HL-60/S4 (cell line): ENCODE measurements at regions not wholly inside any gene's neighbourhood (a gene's known extent, or its start where the extent isn't known, plus 50 kb on each side); places are given as distances from the start of the nearest gene placed in this dataset.

Source experiments
- in situ Hi-C: fragments of 300-500 bp; cut with MboI; formaldehyde crosslinking; loops from 2 replicates; pipeline ENCODE4 v1.14.3; 2022; ENCODE audit warnings: low sequenced_read_pairs

DNA sequence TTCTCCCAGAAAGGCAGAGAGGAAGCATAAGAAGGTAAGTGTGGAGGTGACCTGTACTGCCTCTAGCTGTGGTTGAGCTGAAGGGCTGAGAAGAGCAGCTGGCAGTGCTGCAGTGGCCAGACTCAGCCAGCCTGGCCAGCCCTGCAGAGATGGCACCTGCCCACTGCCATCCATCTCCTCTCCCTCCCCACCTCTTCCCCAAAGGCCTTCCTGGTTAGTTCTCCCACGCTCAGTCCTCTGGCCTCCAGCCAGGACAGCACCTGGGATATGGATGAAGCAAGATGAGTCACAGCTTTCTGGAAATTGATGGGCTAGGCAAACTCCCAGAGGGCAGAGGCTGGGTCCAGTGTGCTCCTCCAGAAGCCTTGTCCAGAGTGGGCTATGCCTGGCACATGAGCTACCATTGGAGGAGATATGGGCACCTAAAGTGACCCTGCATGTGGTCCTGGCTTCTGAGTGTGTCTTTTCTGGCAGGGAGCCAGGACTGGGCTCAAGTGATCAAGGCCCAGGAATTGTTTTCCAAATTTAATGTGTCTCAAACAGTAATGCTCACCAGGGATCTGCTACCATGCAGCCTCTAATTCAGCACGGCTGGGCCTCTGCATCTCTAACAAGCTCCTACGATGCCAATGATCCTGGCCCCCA, 81.0 kb upstream of the CACUL1 start:
- in situ Hi-C loops = no loop called here

DNA sequence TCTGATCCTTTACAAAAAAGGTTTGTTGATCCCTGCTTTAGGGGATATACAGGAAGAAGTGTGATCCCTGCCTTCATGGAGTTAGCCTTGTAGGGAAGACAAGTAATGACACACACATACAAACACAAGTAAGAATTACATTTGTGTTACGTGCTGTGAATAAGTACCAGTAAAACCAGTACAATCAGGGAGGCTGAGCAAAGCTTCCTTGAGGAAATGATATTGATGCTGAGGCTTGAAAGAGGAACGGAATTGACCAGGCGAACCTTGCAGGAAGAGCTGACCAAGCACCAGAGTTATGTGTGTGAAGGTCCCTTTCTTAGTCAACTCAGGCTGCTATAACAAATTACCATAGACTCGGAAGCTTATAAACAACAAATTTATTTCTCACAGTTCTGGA, 83.6 kb upstream of the CACUL1 start:
- in situ Hi-C loops = no loop called here

DNA sequence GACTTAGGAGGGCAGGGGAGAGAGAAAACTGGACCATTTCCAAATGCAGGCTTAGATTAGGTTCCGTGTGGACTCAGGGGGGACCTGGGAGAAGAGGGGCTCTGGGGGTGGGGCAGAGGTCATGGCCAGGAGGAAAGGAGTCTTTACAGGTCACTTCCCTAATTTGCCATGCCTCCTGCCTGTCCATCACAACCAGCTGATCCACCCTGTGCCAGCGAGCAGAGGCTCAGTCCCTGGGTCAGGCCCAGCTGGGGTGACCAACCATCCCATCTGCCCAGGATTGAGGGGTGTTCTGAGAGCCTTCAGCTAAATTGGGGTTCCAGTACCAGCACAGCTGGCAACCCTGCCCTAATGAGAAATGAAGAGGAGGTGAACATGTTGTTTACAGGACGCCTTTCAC, 84.6 kb upstream of the CACUL1 start:
- in situ Hi-C loops = no loop called here

DNA sequence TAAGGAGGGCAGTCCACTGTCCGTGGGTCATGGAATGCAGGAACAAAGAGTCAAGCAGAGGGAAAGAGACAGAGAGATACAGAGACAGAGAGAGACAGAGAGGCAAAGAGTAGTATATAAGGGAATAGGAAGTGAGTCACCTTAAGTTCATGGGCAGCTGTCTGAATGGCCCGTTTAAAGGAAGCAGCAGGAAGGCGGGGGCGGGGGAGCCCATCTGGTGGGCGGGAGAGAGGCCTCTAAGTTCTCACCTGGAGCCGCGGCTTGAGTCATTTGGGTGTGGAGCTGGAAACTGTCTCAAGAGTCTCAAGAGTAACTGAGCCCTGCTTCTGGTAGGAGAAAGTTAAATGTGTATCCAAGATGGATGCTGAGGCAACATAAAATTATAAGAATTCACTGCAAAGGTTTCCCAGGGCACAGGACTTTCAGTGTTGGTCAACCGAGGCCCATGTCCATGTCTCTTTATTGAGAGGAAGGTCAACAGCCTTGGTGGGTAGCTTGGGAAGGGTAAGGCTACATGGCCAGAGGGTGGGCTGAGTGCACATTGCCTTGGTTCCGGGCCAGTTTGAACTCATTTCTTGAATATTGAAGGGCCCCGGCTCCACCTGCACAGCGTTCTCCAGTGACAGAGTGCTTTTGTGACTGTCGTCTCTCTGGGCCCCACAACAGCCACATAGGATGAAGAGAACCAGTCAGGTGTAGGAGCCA, 85.5 kb upstream of the CACUL1 start:
- in situ Hi-C loops = no loop called here

DNA sequence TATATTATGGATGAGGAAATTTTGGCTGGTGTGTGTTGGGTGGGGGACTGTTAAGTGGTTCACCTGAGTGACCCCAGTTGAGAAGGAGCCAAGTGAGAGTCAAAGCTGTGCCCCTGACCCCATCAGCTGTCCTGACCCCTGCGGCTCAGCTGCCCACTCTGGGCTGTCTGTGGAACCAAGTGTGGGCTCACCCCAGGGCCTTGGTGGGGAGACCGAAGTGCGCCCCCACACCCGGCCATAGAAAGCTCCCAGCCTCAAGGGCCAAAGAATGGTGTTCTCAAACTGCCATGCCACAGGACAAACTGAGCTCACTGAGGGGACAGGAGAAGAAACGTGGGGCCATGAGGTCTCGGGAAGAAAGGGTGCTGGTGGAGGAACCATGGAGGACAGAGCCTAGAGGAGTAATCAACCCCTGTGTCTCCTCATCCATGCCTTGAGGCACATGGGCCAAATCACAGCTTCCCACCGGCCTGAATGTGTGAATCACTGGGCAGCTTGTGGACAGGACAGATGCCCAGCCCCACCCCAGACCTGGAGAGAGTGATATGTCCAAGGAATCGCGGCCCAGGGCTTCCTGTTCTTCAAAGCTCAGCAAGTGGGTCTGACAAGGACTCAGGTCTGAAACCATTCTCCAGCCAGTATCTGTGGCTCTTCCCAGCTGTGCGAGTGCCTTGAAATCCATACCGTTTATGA, 86.2 kb upstream of the CACUL1 start:
- in situ Hi-C loops = no loop called here

DNA sequence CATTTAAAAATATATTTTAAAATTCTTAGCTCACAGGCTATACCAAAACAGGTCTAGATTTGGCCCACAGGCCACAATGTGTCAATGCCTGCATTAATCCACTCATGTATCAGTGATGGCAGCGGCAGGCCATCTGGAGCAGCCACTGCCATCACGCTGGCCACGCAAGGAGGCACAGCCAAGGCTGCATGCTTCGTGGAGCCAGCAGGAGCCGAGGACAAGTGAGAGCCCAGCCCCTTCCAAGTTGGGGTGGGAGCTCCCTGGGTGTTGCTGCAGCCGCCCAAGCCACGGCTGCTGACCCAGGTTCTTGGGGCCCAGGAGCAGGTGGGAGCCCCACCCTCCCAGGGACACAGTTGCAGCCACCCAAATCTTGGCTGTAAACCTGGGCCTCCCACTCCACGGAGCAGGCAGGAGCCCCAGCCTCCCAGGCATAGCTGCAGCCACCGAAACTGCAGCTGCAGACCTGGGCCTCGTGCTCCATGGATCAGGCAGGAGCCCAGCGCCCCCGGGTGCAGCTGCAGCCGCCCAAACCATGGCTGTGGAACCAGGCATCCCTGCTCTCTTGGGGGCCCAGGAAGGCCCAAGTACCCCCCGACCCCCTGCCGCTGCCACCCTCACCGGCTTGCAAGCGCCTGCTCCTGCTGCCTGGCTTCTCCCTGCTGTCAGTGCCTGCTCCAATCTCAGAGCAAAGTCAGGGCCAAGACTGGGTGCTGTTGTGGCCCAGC, 87.3 kb upstream of the CACUL1 start:
- in situ Hi-C loops = no loop called here

DNA sequence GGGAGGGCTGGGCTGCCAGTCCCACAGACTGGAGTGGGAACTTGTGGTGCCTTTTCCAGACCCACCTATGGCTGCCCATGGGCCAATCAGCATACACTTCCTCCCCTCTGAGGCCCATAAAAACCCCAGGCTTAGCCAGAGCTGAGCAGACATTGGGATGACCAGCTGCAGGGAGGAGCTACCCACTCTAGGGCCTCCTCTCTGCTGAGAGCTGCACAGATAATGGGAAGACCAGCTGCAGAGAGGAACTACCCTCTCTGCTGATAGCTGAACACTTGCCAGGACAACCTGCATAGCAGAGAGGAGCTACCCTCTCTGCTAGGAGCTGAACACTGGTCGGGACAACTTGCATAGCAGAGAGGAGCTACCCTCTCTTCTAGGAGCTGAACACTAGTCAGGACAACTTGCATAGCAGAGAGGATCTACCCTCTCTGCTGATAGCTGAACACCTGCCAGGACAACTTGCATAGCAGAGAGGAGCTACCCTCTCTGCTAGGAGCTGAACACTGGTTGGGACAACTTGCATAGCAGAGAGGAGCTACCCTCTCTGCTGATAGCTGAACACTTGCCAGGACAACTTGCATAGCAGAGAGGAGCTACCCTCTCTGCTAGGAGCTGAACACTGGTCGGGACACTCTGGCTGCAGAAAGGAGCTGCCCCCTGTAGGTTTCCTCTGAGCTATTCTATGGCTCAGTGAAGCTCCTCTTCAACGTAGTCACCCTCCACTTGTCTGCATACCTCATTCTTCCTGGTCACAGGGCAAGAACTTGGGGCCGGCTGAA, 88.3 kb upstream of the CACUL1 start:
- in situ Hi-C loops = no loop called here

DNA sequence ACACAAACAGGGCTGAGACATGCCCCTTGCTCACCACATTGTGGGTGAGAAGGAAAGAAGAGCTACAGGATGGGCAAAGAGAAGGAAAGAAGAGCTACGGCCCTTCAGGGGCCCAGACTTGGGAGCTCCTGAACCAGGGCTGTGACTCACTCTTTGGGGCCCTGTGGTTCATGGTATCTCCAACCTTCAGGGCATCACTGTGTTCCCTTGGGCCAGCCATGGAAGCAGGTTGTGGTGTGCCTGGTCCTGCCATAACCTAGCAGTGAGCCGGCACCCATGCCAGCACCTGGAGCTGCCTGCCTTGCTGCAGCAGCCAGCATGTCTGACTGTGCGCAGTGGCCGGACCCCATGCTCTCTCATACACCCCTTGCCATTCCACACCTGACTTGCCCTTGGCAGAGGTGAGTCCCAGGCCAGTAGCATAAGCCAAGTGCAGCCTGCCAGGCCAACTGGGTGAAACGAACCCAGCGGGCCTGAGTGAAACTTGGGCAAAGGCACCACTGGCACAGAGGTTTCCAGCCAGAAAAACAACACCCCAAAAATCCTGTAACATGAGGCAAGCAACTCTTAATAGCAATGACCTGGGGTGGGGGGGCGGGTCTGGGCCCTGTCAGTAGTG, 89.0 kb upstream of the CACUL1 start:
- in situ Hi-C loops = no loop called here

DNA sequence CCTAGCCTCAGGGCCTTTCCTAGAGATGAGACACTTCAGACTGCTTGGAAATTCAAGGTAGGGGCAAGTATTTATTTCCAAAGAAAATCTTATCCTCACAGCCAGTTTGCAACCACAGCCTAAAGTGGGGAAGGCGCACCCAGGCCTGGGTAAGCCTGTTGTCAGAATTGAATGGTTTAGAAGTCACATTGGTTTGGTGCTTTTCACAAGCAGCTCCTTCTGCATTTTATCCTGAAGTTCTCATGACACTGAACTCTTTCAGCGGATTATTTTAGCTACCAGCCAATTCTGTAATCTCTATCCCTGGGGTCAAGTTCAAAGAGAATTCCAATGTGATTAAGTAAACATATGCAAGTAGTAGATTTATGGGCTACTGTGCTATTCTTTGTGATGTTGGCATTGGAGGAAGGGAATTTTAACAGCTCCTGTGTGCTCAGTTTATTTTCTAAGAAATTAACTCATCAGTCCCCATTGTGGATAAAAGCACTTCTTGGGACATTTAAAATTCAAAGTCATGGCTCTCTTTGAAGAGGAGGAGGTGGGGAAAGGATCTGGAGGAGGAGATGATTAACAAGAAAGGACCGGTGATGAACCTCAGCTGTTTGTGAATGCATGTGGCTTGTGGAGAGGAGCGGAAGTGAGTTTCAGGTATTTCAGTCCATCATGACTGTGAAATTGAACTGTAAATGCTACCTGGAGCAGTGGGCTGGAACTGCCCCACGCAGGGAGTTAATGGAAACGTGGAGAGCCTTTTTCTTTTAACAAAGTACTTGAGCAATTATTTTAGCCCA, 90.2 kb upstream of the CACUL1 start:
- in situ Hi-C loops = no loop called here

DNA sequence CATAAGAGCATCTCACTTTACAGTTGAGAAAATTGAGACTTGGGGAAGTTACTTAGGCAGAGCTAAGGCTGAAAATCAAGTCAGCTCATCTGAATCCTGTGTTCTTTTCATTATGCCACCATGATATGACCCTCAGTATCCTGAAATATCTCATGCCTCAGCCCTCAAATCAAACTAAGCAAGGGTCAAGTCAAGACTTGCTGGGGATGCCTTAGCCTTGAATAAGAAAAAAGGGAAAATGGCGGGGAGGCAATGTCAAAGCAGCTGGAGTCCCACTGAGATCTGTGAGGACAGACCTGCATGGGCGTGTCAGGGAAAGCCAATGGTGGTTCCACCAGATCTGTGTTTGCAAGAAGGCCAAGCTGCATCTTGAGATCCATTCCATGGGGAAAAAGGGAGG, 91.0 kb upstream of the CACUL1 start:
- in situ Hi-C loops = no loop called here

DNA sequence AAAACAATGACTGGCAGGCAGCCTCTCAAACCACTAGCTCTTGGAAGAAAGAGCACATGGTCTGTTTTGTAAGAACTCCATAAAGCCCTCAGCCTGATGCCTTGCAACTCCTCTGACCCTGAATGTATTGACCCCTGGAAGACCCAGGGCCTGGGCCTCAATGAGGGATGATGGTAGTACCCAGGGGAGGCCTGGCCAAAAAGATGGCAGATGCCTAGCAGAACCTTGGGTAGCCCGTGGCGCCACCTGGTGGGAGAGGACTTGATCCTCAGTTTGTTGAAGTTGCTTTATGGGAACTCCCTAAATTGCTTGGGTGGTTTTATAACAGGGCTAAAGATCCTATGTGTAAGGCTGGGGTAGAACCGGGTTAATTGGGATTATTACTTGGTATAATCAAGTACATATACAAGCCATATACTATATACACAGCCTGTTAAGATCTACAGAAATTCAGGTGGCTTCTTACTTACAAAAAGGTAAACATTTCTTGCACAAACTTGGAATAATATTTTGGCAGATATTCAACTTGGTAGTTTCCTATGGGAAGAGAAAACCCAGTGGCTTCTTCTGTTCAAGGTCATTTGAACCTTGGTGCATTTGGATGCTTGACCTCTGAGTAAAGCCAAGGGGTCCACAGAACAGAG, 95.8 kb upstream of the CACUL1 start:
- in situ Hi-C loops = loop anchor here (10.0 kb wide), 1 partner anchor 286 kb away; no protein-coding TSS in a partner anchor

DNA sequence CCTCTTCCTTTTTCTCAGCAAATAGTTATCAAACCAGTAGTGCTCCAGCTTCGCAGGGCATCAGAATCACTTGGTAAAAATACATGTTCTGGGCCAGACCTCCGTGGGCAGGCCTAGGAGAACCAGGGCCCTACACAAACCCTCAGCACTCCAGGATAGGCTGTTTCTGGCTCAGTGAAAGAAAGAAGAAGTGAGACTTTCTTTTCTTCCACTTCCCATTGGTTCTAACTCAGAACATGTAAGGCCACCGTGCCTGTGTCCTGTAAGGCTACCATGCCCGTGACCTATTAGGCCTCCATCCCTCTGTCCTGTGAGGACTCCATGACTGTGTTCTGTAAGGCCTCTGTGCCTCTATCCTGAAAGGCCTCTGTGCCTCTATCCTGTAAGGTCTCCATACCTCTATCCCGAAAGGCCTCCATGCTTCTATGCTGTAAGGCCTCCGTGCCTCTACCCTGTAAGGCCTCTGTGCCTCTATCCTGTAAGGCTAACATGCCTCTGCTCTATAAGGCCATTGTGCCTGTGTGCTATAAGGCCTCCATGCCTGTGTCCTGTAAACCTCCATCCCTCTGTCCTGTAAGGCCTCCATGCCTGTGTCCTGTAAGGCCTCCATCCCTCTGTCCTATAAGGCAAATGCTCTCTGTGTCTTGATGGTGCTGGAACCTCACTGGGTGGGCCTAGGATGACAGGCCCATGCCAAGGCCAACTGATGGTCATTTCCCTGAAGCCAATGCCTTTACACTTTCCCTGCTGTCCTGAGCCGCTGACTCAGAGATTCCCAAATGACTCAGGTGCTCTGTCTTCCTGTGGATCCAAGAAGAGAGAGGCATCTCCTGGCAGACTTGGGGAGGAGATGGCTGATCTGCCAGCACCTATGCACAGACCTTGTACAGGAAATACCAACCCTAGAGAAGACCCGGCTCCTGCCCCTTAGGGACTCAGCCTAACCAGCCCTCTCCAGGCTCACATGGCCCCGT, 96.6 kb upstream of the CACUL1 start:
- in situ Hi-C loops = loop anchor here (10.0 kb wide), 1 partner anchor 287 kb away; no protein-coding TSS in a partner anchor

DNA sequence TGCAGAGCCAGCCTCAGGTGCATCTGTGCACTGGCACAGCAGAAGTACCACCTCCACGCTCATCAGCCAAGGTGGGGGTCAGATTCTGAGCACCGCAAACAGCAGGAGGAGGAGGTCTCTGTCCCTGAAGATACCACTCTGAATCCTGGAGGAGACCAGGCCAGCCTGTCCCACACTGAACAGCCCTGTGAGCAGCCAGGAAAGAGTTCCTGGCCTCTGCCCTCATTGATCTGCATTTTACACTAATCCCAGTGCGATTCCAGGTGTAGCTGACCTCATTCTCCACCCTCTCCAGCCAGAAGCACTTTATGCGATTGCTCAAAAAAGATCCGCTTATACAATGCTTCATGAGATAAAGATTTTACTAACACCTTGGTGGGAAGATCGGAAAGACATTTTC, 99.1 kb upstream of the CACUL1 start:
- in situ Hi-C loops = loop anchor here (10.0 kb wide), 1 partner anchor 289 kb away; no protein-coding TSS in a partner anchor

DNA sequence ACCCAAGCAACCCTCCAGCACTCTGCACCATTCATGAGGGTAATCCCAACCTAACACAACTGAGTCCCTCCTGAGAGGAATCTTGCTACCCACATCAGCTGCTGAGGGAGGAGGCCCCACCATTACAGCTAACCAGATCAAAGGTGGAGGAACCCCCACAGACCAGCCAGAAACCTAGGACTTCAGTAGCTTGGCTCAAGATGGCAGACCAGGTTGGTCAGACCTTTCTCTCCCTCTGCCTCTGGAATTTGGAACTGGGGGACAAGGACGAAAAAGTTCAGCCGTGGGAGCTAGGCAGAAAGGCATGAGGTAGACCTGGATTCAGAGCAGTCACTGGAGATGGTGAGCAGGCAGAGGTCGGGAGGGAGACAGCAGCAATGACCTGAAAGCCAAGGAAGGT, 101.3 kb upstream of the CACUL1 start:
- in situ Hi-C loops = loop anchor here (10.0 kb wide), 1 partner anchor 291 kb away; no protein-coding TSS in a partner anchor

DNA sequence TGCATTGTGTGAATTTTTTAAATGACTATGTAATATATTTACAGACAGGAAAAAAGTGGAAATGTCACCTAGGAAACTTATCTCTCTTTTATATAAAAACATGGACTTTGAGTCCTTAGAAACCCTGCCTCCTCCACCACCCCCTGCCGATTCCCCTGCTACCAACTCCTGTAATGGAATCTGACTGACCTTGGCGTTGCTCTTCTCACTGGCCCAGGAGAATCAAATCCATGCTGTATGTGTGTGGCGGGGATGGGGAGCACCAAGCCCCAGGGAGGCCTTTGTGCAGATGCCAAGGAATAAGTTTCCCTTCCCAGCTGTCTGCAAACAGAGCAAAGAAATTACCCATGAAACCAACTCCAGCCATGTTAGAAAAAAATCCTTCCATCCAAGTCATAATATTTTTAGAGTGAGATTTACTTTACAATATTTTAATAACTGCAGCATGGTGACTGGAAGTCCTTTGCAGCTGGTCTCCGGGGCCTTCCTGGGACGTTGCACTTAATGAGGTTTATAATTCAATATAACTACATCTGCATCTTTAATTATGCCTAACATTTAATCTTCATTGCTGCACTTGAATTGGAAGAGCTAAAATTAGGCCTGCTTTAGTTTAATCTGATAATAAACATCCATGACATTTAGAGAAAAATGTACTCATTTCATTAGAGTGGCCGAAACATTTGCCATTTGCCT, 111.4 kb upstream of the CACUL1 start:
- in situ Hi-C loops = no loop called here

DNA sequence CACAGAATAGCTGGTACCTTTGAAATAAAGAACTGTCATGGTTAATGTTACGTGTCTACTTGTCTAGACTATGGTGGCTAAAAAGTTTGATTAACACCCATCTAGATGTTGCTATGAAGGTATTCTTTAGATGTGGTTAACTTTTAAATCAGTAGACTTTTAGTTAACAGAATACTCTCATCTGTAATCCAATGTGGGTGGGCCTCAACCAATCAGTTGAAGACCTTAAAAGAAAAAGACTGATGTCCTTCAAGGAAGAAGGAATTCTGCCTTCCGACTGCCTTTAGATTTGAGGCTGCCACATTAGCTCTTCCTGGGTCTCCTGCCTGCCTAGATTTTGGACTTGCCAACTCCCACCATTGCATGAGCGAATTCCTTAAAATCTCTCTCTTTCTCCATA, 113.0 kb upstream of the CACUL1 start:
- in situ Hi-C loops = no loop called here

DNA sequence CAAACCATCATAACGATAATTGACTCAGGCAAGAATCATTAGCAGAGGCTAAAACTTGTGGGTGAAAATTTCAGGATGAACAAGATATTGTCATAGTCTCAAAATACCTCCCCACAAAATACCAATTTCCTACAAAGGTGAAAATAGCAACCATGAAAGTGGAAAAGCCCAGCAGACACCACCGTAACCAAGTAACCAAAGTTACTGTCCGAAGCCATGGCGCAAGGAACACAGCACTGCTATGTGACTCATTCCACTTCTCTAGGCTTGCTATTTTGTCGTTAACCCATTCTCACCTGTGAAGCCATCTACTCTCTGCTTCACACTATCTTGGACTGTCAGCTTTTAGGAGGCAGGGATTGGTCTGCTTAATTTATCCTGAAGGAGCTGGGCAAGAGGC, 113.8 kb upstream of the CACUL1 start:
- in situ Hi-C loops = no loop called here
